Kidney (tissue), 13 donors: ENCODE measurements at regions not wholly inside any gene's neighbourhood (a gene's known extent, or its start where the extent isn't known, plus 50 kb on each side); places are given as distances from the start of the nearest gene placed in this dataset.

Experiments
- DNase-seq, 5 donors: peaks; one replicate each; pipeline ENCODE4 v3.0.0-alpha.2; 2013 to 2020
- FAIRE-seq: peaks from 2 replicates; lab custom pipeline; 2012; peaks lifted over from hg19 to GRCh38; lab: Jason Lieb, UNC
- H3K27ac ChIP-seq, 2 donors: one replicate each; pipeline ENCODE4 v1.7.0; 2013; ENCODE audit warnings: low read depth in 2 of 2, low read length in 2 of 2, inconsistent platforms in 1 of 2
- H3K27me3 ChIP-seq: one replicate; pipeline ENCODE4 v1.7.1; 2013; ENCODE audit warnings: low read length, inconsistent platforms; ENCODE audit not compliant: control insufficient read depth, insufficient read depth
- H3K36me3 ChIP-seq, 3 donors: one replicate each; pipeline versions ENCODE4 v1.7.0 to v1.7.1; 2013; ENCODE audit warnings: low read length in 3 of 3, control low read depth in 1 of 3, inconsistent platforms in 1 of 3; ENCODE audit not compliant: insufficient read depth in 3 of 3, control insufficient read depth in 2 of 3
- H3K4me1 ChIP-seq, 3 donors: one replicate each; pipeline versions ENCODE4 v1.7.0 to v1.7.1; 2013; ENCODE audit warnings: low read length in 3 of 3, inconsistent platforms in 1 of 3, low read depth in 1 of 3; ENCODE audit not compliant: control insufficient read depth in 2 of 3, insufficient read depth in 2 of 3
- H3K4me3 ChIP-seq, 3 donors: one replicate each; pipeline versions ENCODE4 v1.7.0 to v1.8.1; 2013; ENCODE audit warnings: low read length in 3 of 3, control low read depth in 1 of 3, inconsistent platforms in 1 of 3
- H3K9ac ChIP-seq, 3 donors: one replicate each; pipeline versions ENCODE4 v1.7.0 to v1.7.1; 2013; ENCODE audit warnings: low read length in 3 of 3, control low read depth in 1 of 3, inconsistent platforms in 1 of 3
- H3K9me3 ChIP-seq, 3 donors: one replicate each; pipeline versions ENCODE4 v1.7.0 to v1.7.1; 2013; ENCODE audit warnings: low read length in 3 of 3, control low read depth in 1 of 3, inconsistent platforms in 1 of 3; ENCODE audit not compliant: control insufficient read depth in 2 of 3, insufficient read depth in 1 of 3
- CTCF ChIP-seq: IDR thresholded peaks from 3 replicates; pipeline ENCODE4 v1.5.1; 2012; ENCODE audit warnings: mild to moderate bottlenecking, moderate library complexity, borderline replicate concordance; ENCODE audit not compliant: insufficient read depth; ENCODE audit errors: extremely low read depth
- intact Hi-C: fragments of 100-400 bp; cut with DNase I; formaldehyde crosslinking; loops from one replicate; pipeline ENCODE4 v1.11.1; 2022
- donor health status: control.
- donor health status: control.
- donor health status: control.
- donor health status: control.
- donor health status: control.
- donor health status: DM: yes; HTN: yes; CAD: no.
- donor health status: Normal renal cell carcinoma (clear cell type).

GRCh38 chr1:78231894-78232293, 186.1 kb downstream of the GIPC2 start:
- Histone ChIP-seq H3K27ac (no peak overlapping the region), H3K9me3 (peaks cover 0 to 10% (median 0%) of the 10 kb centered on the region in 3 donors), H3K4me1 (no peaks in the 10 kb centered on the region), H3K36me3 (no peaks in the 10 kb centered on the region), H3K4me3 (no peak overlapping the region), H3K9ac (no peak overlapping the region), H3K27me3 (no peaks in the 10 kb centered on the region)
- no peak for TF ChIP-seq CTCF
- FAIRE-seq (no peak), DNase-seq (no peak)
- intact Hi-C loops: no loop called here

GRCh38 chr1:78232630-78233029, 186.9 kb downstream of the GIPC2 start:
- FAIRE-seq (no peak), DNase-seq (no peak)
- Histone ChIP-seq H3K36me3 (no peaks in the 10 kb centered on the region), H3K9me3 (peaks cover 0 to 3% (median 0%) of the 10 kb centered on the region in 3 donors), H3K4me3 (no peak overlapping the region), H3K9ac (no peak overlapping the region), H3K27me3 (no peaks in the 10 kb centered on the region), H3K27ac (no peak overlapping the region), H3K4me1 (no peaks in the 10 kb centered on the region)
- no peak for TF ChIP-seq CTCF
- intact Hi-C loops: no loop called here

- peaks cover 0 to 5% (median 0%) of the 10 kb centered on the region in 3 donors for H3K9me3 ChIP-seq
- H3K27ac ChIP-seq: no peak overlapping the region
- intact Hi-C loops: no loop called here
- no peak overlapping the region for H3K9ac ChIP-seq
- H3K4me1 ChIP-seq: no peaks in the 10 kb centered on the region
- H3K4me3 ChIP-seq: no peak overlapping the region
- TF ChIP-seq CTCF: no peak
- H3K27me3 ChIP-seq: no peaks in the 10 kb centered on the region
- no peak for FAIRE-seq
- DNase-seq: no peak
- no peaks in the 10 kb centered on the region for H3K36me3 ChIP-seq
Measured at GRCh38 chr1:78234496-78234895, 188.7 kb downstream of the GIPC2 start.

GRCh38 chr1:78236716-78237115, 190.9 kb downstream of the GIPC2 start:
- H3K27ac ChIP-seq: peak overlapping the region in 1 of 2 donors; percentile 1
- no peak for FAIRE-seq

More at GRCh38 chr1:78236716-78237115, 190.9 kb downstream of the GIPC2 start:
- no peak for TF ChIP-seq CTCF
- no peaks in the 10 kb centered on the region for H3K4me1 ChIP-seq
- H3K36me3 ChIP-seq: no peaks in the 10 kb centered on the region
- peaks cover 0 to 9% (median 0%) of the 10 kb centered on the region in 3 donors for H3K9me3 ChIP-seq
- H3K27me3 ChIP-seq: no peaks in the 10 kb centered on the region
- H3K4me3 ChIP-seq: no peak overlapping the region
- intact Hi-C loops: no loop called here
- no peak for DNase-seq
- no peak overlapping the region for H3K9ac ChIP-seq
